ENCODE measurements at regions not wholly inside any gene's neighbourhood (a gene's known extent, or its start where the extent isn't known, plus 50 kb on each side); places are given as distances from the start of the nearest gene placed in this dataset.

DNA sequence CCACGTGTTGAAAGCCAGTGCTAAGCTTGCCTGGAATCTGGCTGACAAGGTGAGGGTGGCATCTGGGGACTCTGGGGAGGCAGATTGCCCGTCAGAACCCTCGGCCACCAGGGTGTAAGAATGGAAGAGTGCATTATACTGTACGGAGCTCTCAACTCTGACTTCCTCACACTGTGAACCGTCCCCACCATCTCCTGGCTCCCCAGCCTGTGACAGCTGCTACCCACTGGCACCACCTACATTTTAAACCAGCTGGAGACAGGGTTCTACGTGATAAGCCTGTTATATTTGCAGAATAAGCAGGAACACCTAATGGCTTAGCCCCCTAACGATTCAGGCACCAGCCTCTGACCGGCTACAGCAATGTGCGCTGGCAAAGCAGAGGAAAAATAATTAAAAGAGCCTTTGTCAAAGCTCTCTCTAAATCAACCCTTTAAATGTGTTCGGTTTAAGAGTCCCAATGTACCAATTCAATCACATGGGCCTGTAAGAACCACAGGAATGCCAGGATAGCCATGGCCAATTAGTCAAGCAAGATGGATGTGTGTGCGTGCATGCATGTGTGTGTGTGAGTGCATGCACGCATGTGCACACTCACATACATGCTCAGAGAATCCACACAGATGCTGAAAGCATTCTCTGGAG, 89.1 kb upstream of the TAB2 start:
- TF ChIP-seq BHLHE40 (IDR thresholded peaks at IDR 0.05; ENCODE audit: borderline replicate concordance) (no peak), L3MBTL2 (conservative IDR thresholded peaks at IDR 0.05) (no peak), SP1 (IDR thresholded peaks at IDR 0.05) (no peak), ELF4 (IDR thresholded peaks at IDR 0.05) (no peak), FOXM1 (IDR thresholded peaks at IDR 0.05; ENCODE audit: borderline replicate concordance) (no peak), FOXK2 (IDR thresholded peaks at IDR 0.05) (no peak), LEF1 (IDR thresholded peaks at IDR 0.05; ENCODE audit: borderline replicate concordance) (no peak), SUZ12 (IDR thresholded peaks at IDR 0.05) (no peak)
